ENCODE measurements at regions not wholly inside any gene's neighbourhood (a gene's known extent, or its start where the extent isn't known, plus 50 kb on each side); places are given as distances from the start of the nearest gene placed in this dataset.
A peak's percentile ranks its signal among the peaks of the same experiment; 100 is the strongest.

GRCh38 chr12:68479896-68480291 lies 130.8 kb upstream of the RAP1B start:
- H3K4me3 ChIP-seq (ENCODE audit: low read depth in 2 of 2, low read length in 1 of 2), result no peak overlapping the region
- H3K79me2 ChIP-seq (ENCODE audit: insufficient read depth), result no peaks in the 10 kb centered on the region
- WGBS (ENCODE audit: low lambda C conversion rate), result 50% methylated on average over 2 of the region's 2 CpGs
- H2AFZ ChIP-seq (ENCODE audit: low read depth), result no peak overlapping the region
- TF ChIP-seq FOSL2 (IDR thresholded peaks at IDR 0.05; ENCODE audit: borderline replicate concordance, low read depth), result no peak
- no peak for TF ChIP-seq CHD2 (IDR thresholded peaks at IDR 0.05; ENCODE audit: low read length, partially characterized antibody)
- TF ChIP-seq FOXJ3 (CRISPR knock-in tag; IDR thresholded peaks at IDR 0.05), result no peak
- TF ChIP-seq, protein P1, sequence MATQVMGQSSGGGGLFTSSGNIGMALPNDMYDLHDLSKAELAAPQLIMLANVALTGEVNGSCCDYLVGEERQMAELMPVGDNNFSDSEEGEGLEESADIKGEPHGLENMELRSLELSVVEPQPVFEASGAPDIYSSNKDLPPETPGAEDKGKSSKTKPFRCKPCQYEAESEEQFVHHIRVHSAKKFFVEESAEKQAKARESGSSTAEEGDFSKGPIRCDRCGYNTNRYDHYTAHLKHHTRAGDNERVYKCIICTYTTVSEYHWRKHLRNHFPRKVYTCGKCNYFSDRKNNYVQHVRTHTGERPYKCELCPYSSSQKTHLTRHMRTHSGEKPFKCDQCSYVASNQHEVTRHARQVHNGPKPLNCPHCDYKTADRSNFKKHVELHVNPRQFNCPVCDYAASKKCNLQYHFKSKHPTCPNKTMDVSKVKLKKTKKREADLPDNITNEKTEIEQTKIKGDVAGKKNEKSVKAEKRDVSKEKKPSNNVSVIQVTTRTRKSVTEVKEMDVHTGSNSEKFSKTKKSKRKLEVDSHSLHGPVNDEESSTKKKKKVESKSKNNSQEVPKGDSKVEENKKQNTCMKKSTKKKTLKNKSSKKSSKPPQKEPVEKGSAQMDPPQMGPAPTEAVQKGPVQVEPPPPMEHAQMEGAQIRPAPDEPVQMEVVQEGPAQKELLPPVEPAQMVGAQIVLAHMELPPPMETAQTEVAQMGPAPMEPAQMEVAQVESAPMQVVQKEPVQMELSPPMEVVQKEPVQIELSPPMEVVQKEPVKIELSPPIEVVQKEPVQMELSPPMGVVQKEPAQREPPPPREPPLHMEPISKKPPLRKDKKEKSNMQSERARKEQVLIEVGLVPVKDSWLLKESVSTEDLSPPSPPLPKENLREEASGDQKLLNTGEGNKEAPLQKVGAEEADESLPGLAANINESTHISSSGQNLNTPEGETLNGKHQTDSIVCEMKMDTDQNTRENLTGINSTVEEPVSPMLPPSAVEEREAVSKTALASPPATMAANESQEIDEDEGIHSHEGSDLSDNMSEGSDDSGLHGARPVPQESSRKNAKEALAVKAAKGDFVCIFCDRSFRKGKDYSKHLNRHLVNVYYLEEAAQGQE (IDR thresholded peaks at IDR 0.05; ENCODE audit: low read depth, low read length), result no peak
- TF ChIP-seq CTCF (IDR thresholded peaks at IDR 0.05), result no peak
- TF ChIP-seq TEAD4 (IDR thresholded peaks at IDR 0.05; ENCODE audit: borderline replicate concordance, insufficient read depth), result no peak
- no peak for TF ChIP-seq MEF2A (IDR thresholded peaks at IDR 0.05; ENCODE audit: borderline replicate concordance, low read depth)
- TF ChIP-seq RFX5 (IDR thresholded peaks at IDR 0.05; ENCODE audit: low read length), result no peak
- no peak for TF ChIP-seq NFIC (IDR thresholded peaks at IDR 0.05; ENCODE audit: borderline replicate concordance)
- no peak for TF ChIP-seq TCF12 (IDR thresholded peaks at IDR 0.05)
- no peak for TF ChIP-seq RAD21 (IDR thresholded peaks at IDR 0.05; ENCODE audit: low read length)
- TF ChIP-seq, protein P2, sequence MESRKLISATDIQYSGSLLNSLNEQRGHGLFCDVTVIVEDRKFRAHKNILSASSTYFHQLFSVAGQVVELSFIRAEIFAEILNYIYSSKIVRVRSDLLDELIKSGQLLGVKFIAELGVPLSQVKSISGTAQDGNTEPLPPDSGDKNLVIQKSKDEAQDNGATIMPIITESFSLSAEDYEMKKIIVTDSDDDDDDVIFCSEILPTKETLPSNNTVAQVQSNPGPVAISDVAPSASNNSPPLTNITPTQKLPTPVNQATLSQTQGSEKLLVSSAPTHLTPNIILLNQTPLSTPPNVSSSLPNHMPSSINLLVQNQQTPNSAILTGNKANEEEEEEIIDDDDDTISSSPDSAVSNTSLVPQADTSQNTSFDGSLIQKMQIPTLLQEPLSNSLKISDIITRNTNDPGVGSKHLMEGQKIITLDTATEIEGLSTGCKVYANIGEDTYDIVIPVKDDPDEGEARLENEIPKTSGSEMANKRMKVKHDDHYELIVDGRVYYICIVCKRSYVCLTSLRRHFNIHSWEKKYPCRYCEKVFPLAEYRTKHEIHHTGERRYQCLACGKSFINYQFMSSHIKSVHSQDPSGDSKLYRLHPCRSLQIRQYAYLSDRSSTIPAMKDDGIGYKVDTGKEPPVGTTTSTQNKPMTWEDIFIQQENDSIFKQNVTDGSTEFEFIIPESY (IDR thresholded peaks at IDR 0.05; ENCODE audit: borderline replicate concordance, low read depth), result no peak
- TF ChIP-seq IRF3 (IDR thresholded peaks at IDR 0.05; ENCODE audit: low read depth, low read length), result no peak
- TF ChIP-seq YY1 (IDR thresholded peaks at IDR 0.05; ENCODE audit: low read depth), result no peak
- no peak for TF ChIP-seq FOXM1 (IDR thresholded peaks at IDR 0.05; ENCODE audit: low read depth)
- no peak for TF ChIP-seq ELF1 (IDR thresholded peaks at IDR 0.05)
- no peak for TF ChIP-seq JUND (IDR thresholded peaks at IDR 0.05)
- TF ChIP-seq, protein P3, sequence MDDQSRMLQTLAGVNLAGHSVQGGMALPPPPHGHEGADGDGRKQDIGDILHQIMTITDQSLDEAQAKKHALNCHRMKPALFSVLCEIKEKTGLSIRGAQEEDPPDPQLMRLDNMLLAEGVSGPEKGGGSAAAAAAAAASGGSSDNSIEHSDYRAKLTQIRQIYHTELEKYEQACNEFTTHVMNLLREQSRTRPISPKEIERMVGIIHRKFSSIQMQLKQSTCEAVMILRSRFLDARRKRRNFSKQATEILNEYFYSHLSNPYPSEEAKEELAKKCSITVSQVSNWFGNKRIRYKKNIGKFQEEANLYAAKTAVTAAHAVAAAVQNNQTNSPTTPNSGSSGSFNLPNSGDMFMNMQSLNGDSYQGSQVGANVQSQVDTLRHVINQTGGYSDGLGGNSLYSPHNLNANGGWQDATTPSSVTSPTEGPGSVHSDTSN (IDR thresholded peaks at IDR 0.05), result no peak
- POLR2A ChIA-PET, result no interaction called here
- no peaks in the 10 kb centered on the region for H4K20me1 ChIP-seq (ENCODE audit: insufficient read depth)
- peak overlapping the region; percentile 69 to 91 for H3K27ac ChIP-seq (ENCODE audit: low read depth in 2 of 2, low read length in 1 of 2)
- CTCF ChIA-PET, result no interaction called here
- no peaks in the 10 kb centered on the region for H3K9me2 ChIP-seq
- H3K4me1 ChIP-seq (ENCODE audit: control insufficient read depth in 1 of 2, insufficient read depth in 2 of 2, low read depth in 1 of 2, low read length in 1 of 2), result peaks cover 5 to 37% of the 10 kb centered on the region in 2 experiments
- H3K4me2 ChIP-seq, result no peak overlapping the region
- no peak for DNase-seq
- no peaks in the 10 kb centered on the region for H3K27me3 ChIP-seq (ENCODE audit: insufficient read depth)
- H3K9ac ChIP-seq, result no peak overlapping the region
- peaks cover 23% of the 10 kb centered on the region for H3F3A ChIP-seq (replicated peaks; ENCODE audit: insufficient read depth)
- H3K36me3 ChIP-seq (replicated peaks in 1 of 2; ENCODE audit: control insufficient read depth in 1 of 2, insufficient read depth in 2 of 2, low read length in 1 of 2), result no peaks in the 10 kb centered on the region
- no peaks in the 10 kb centered on the region for H3K9me3 ChIP-seq
